Stimulated activated CD8-positive, alpha-beta memory T cell treated with anti-CD3 and anti-CD28 coated beads, Interleukin-7, amount 100 ng/mL, for 4 hours (primary cell): ENCODE measurements at regions not wholly inside any gene's neighbourhood (a gene's known extent, or its start where the extent isn't known, plus 50 kb on each side); places are given as distances from the start of the nearest gene placed in this dataset.

Experiments used
- DNase-seq, 2 donors: peaks; one replicate each; pipeline ENCODE4 v3.0.0-alpha.2; 2020; ENCODE audit warnings: low read depth in 2 of 2

GRCh38 chr2:64704161-64704560, 50.4 kb upstream of the SERTAD2 start:
- DNase-seq: no peak

- no peak for DNase-seq
Measured at GRCh38 chr2:64704996-64705395, 51.3 kb upstream of the SERTAD2 start.

GRCh38 chr2:64707276-64707675, 53.6 kb upstream of the SERTAD2 start:
- no peak for DNase-seq

- no peak for DNase-seq
Measured at GRCh38 chr2:64708829-64709228, 55.1 kb upstream of the SERTAD2 start.

GRCh38 chr2:64711252-64711800, 57.6 kb upstream of the SERTAD2 start:
- DNase-seq: no peak

GRCh38 chr2:64713686-64714085, 60.0 kb upstream of the SERTAD2 start:
- no peak for DNase-seq

- DNase-seq: no peak
Measured at GRCh38 chr2:64716569-64716968, 62.9 kb upstream of the SERTAD2 start.

GRCh38 chr2:64718250-64718885, 64.7 kb upstream of the SERTAD2 start:
- DNase-seq: no peak

- DNase-seq: no peak
Measured at GRCh38 chr2:64720535-64721319, 67.0 kb upstream of the SERTAD2 start.

GRCh38 chr2:64721320-64721623, 67.6 kb upstream of the SERTAD2 start:
- no peak for DNase-seq

- no peak for DNase-seq
Measured at GRCh38 chr2:64722291-64723044, 68.8 kb upstream of the SERTAD2 start.

GRCh38 chr2:64727013-64727767, 73.5 kb upstream of the SERTAD2 start:
- no peak for DNase-seq

GRCh38 chr2:64727843-64728463, 74.2 kb upstream of the SERTAD2 start:
- no peak for DNase-seq

GRCh38 chr2:64730551-64731262, 77.0 kb upstream of the SERTAD2 start:
- no peak for DNase-seq

GRCh38 chr2:64731263-64731643, 77.5 kb upstream of the SERTAD2 start:
- no peak for DNase-seq

GRCh38 chr2:64731746-64732145, 78.0 kb upstream of the SERTAD2 start:
- no peak for DNase-seq

GRCh38 chr2:64732146-64732545, 78.4 kb upstream of the SERTAD2 start:
- no peak for DNase-seq

- no peak for DNase-seq
Measured at GRCh38 chr2:64735504-64735903, 81.8 kb upstream of the SERTAD2 start.

- no peak for DNase-seq
Measured at GRCh38 chr2:64737547-64737946, 83.8 kb upstream of the SERTAD2 start.

GRCh38 chr2:64738026-64738425, 84.3 kb upstream of the SERTAD2 start:
- DNase-seq: no peak

GRCh38 chr2:64742678-64743077, 89.0 kb upstream of the SERTAD2 start:
- no peak for DNase-seq
